OCI-LY7 (cell line): ENCODE measurements at regions not wholly inside any gene's neighbourhood (a gene's known extent, or its start where the extent isn't known, plus 50 kb on each side); places are given as distances from the start of the nearest gene placed in this dataset.

ENCODE experiments used
- EZH2phosphoT487 ChIP-seq: fragments of 200-600 bp; sonication (generic); IDR thresholded peaks from 2 replicates; pipeline ENCODE4 v1.6.1; 2018; ENCODE audit warnings: low read depth, borderline replicate concordance, mild to moderate bottlenecking, mixed run types, antibody characterized with exemption, low read length, moderate library complexity, mixed read lengths
- TF ChIP-seq, protein P1 (sequence below): fragments of 200-600 bp; sonication (generic); conservative IDR thresholded peaks from 2 replicates; pipeline ENCODE4 v1.5.1; 2014; ENCODE audit warnings: mild to moderate bottlenecking, antibody characterized with exemption, low read length, moderate library complexity, mixed read lengths

GRCh38 chr4:132264176-132264575, 884.9 kb upstream of the PCDH10 start:
- TF ChIP-seq, protein P1, sequence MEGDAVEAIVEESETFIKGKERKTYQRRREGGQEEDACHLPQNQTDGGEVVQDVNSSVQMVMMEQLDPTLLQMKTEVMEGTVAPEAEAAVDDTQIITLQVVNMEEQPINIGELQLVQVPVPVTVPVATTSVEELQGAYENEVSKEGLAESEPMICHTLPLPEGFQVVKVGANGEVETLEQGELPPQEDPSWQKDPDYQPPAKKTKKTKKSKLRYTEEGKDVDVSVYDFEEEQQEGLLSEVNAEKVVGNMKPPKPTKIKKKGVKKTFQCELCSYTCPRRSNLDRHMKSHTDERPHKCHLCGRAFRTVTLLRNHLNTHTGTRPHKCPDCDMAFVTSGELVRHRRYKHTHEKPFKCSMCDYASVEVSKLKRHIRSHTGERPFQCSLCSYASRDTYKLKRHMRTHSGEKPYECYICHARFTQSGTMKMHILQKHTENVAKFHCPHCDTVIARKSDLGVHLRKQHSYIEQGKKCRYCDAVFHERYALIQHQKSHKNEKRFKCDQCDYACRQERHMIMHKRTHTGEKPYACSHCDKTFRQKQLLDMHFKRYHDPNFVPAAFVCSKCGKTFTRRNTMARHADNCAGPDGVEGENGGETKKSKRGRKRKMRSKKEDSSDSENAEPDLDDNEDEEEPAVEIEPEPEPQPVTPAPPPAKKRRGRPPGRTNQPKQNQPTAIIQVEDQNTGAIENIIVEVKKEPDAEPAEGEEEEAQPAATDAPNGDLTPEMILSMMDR = no peak
- TF ChIP-seq EZH2phosphoT487 = no peak
